ENCODE measurements at regions not wholly inside any gene's neighbourhood (a gene's known extent, or its start where the extent isn't known, plus 50 kb on each side); places are given as distances from the start of the nearest gene placed in this dataset.

GRCh38 chr2:103520547-103520946 is 758.7 kb downstream of the TMEM182 start:
- H3K27ac Mint-ChIP-seq, result no peak overlapping the region
- DNase-seq (ENCODE audit: extremely low spot score, unreplicated experiment), result no peak
- no peaks in the 10 kb centered on the region for H3K9me3 Mint-ChIP-seq
- TF ChIP-seq, protein P1, sequence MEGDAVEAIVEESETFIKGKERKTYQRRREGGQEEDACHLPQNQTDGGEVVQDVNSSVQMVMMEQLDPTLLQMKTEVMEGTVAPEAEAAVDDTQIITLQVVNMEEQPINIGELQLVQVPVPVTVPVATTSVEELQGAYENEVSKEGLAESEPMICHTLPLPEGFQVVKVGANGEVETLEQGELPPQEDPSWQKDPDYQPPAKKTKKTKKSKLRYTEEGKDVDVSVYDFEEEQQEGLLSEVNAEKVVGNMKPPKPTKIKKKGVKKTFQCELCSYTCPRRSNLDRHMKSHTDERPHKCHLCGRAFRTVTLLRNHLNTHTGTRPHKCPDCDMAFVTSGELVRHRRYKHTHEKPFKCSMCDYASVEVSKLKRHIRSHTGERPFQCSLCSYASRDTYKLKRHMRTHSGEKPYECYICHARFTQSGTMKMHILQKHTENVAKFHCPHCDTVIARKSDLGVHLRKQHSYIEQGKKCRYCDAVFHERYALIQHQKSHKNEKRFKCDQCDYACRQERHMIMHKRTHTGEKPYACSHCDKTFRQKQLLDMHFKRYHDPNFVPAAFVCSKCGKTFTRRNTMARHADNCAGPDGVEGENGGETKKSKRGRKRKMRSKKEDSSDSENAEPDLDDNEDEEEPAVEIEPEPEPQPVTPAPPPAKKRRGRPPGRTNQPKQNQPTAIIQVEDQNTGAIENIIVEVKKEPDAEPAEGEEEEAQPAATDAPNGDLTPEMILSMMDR (conservative IDR thresholded peaks at IDR 0.05), result no peak
- H3K4me1 Mint-ChIP-seq (ENCODE audit: unreplicated experiment), result no peaks in the 10 kb centered on the region
- H3K4me3 Mint-ChIP-seq, result no peak overlapping the region
- no peaks in the 10 kb centered on the region for H3K27me3 Mint-ChIP-seq
- no peaks in the 10 kb centered on the region for H3K36me3 Mint-ChIP-seq

- TF ChIP-seq, protein P1 (conservative IDR thresholded peaks at IDR 0.05), result no peak
- H3K4me3 Mint-ChIP-seq, result no peak overlapping the region
- H3K27me3 Mint-ChIP-seq, result no peaks in the 10 kb centered on the region
Observed at GRCh38 chr2:103525756-103526155, 763.9 kb downstream of the TMEM182 start.

GRCh38 chr2:103526757-103527156 is 764.9 kb downstream of the TMEM182 start:
- DNase-seq (ENCODE audit: extremely low spot score, unreplicated experiment), result no peak
- H3K27ac Mint-ChIP-seq, result no peak overlapping the region
- H3K9me3 Mint-ChIP-seq, result no peaks in the 10 kb centered on the region
- H3K27me3 Mint-ChIP-seq, result no peaks in the 10 kb centered on the region
- peaks cover 14% of the 10 kb centered on the region for H3K4me1 Mint-ChIP-seq (ENCODE audit: unreplicated experiment)
- TF ChIP-seq, protein P1 (conservative IDR thresholded peaks at IDR 0.05), result no peak
- no peak overlapping the region for H3K4me3 Mint-ChIP-seq
- no peaks in the 10 kb centered on the region for H3K36me3 Mint-ChIP-seq

More at GRCh38 chr2:103525756-103526155, 763.9 kb downstream of the TMEM182 start:
- Mint-ChIP-seq H3K36me3 (no peaks in the 10 kb centered on the region), H3K9me3 (no peaks in the 10 kb centered on the region), H3K4me1 (ENCODE audit: unreplicated experiment) (peaks cover 14% of the 10 kb centered on the region), H3K27ac (no peak overlapping the region)
- no peak for DNase-seq (ENCODE audit: extremely low spot score, unreplicated experiment)

GRCh38 chr2:103527278-103527677 is 765.4 kb downstream of the TMEM182 start:
- no peak overlapping the region for H3K27ac Mint-ChIP-seq

GRCh38 chr2:103529798-103530502 is 768.1 kb downstream of the TMEM182 start:
- no peaks in the 10 kb centered on the region for H3K27me3 Mint-ChIP-seq
- H3K27ac Mint-ChIP-seq, result no peak overlapping the region
- TF ChIP-seq, protein P1 (conservative IDR thresholded peaks at IDR 0.05), result no peak
- H3K9me3 Mint-ChIP-seq, result peaks cover 6% of the 10 kb centered on the region
- peaks cover 14% of the 10 kb centered on the region for H3K4me1 Mint-ChIP-seq (ENCODE audit: unreplicated experiment)
- no peaks in the 10 kb centered on the region for H3K36me3 Mint-ChIP-seq
- H3K4me3 Mint-ChIP-seq, result no peak overlapping the region
- DNase-seq (ENCODE audit: extremely low spot score, unreplicated experiment), result no peak

More at GRCh38 chr2:103527278-103527677, 765.4 kb downstream of the TMEM182 start:
- DNase-seq (ENCODE audit: extremely low spot score, unreplicated experiment), result no peak
- no peaks in the 10 kb centered on the region for H3K36me3 Mint-ChIP-seq
- TF ChIP-seq, protein P1 (conservative IDR thresholded peaks at IDR 0.05), result no peak
- H3K27me3 Mint-ChIP-seq, result no peaks in the 10 kb centered on the region
- peaks cover 14% of the 10 kb centered on the region for H3K4me1 Mint-ChIP-seq (ENCODE audit: unreplicated experiment)
- no peak overlapping the region for H3K4me3 Mint-ChIP-seq
- H3K9me3 Mint-ChIP-seq, result no peaks in the 10 kb centered on the region

All from type B pancreatic cell (in vitro differentiated cells).